ENCODE measurements at regions not wholly inside any gene's neighbourhood (a gene's known extent, or its start where the extent isn't known, plus 50 kb on each side); places are given as distances from the start of the nearest gene placed in this dataset.

GRCh38 chr16:65617421-65617820, 495.6 kb upstream of the CDH11 start:
- DNase-seq (ENCODE audit: low read depth): no peak
- TF ChIP-seq CTCF (IDR thresholded peaks at IDR 0.05; ENCODE audit: control insufficient read depth, insufficient read depth, low read depth, low read length, missing control alignments): no peak
- H3K4me3 ChIP-seq (ENCODE audit: control insufficient read depth, low read depth, low read length): no peak overlapping the region

- H3K4me3 ChIP-seq (ENCODE audit: control insufficient read depth, low read depth, low read length): no peak overlapping the region
- no peak for DNase-seq (ENCODE audit: low read depth)
- no peak for TF ChIP-seq CTCF (IDR thresholded peaks at IDR 0.05; ENCODE audit: control insufficient read depth, insufficient read depth, low read depth, low read length, missing control alignments)
These were observed 486.6 kb upstream of the CDH11 start for GRCh38 chr16:65608455-65608854.

- DNase-seq (ENCODE audit: low read depth): no peak
- TF ChIP-seq CTCF (IDR thresholded peaks at IDR 0.05; ENCODE audit: control insufficient read depth, insufficient read depth, low read depth, low read length, missing control alignments): no peak
- no peak overlapping the region for H3K4me3 ChIP-seq (ENCODE audit: control insufficient read depth, low read depth, low read length)
These were observed 482.9 kb upstream of the CDH11 start for GRCh38 chr16:65604771-65605170.

- DNase-seq (ENCODE audit: low read depth): peak; percentile 2
- no peak for TF ChIP-seq CTCF (IDR thresholded peaks at IDR 0.05; ENCODE audit: control insufficient read depth, insufficient read depth, low read depth, low read length, missing control alignments)
These were observed 479.9 kb upstream of the CDH11 start for GRCh38 chr16:65601781-65602180.

GRCh38 chr16:65600629-65601028, 478.8 kb upstream of the CDH11 start:
- no peak for TF ChIP-seq CTCF (IDR thresholded peaks at IDR 0.05; ENCODE audit: control insufficient read depth, insufficient read depth, low read depth, low read length, missing control alignments)
- no peak overlapping the region for H3K4me3 ChIP-seq (ENCODE audit: control insufficient read depth, low read depth, low read length)
- DNase-seq (ENCODE audit: low read depth): peak; percentile 4

More at GRCh38 chr16:65601781-65602180, 479.9 kb upstream of the CDH11 start:
- H3K4me3 ChIP-seq (ENCODE audit: control insufficient read depth, low read depth, low read length): no peak overlapping the region

GRCh38 chr16:65600046-65600445, 478.2 kb upstream of the CDH11 start:
- no peak for TF ChIP-seq CTCF (IDR thresholded peaks at IDR 0.05; ENCODE audit: control insufficient read depth, insufficient read depth, low read depth, low read length, missing control alignments)
- no peak overlapping the region for H3K4me3 ChIP-seq (ENCODE audit: control insufficient read depth, low read depth, low read length)
- DNase-seq (ENCODE audit: low read depth): no peak

- TF ChIP-seq CTCF (IDR thresholded peaks at IDR 0.05; ENCODE audit: control insufficient read depth, insufficient read depth, low read depth, low read length, missing control alignments): no peak
- DNase-seq (ENCODE audit: low read depth): no peak
- no peak overlapping the region for H3K4me3 ChIP-seq (ENCODE audit: control insufficient read depth, low read depth, low read length)
These were observed 476.8 kb upstream of the CDH11 start for GRCh38 chr16:65598621-65599020.

Data from AG09309 (cell line).